ENCODE measurements at regions not wholly inside any gene's neighbourhood (a gene's known extent, or its start where the extent isn't known, plus 50 kb on each side); places are given as distances from the start of the nearest gene placed in this dataset.

DNA sequence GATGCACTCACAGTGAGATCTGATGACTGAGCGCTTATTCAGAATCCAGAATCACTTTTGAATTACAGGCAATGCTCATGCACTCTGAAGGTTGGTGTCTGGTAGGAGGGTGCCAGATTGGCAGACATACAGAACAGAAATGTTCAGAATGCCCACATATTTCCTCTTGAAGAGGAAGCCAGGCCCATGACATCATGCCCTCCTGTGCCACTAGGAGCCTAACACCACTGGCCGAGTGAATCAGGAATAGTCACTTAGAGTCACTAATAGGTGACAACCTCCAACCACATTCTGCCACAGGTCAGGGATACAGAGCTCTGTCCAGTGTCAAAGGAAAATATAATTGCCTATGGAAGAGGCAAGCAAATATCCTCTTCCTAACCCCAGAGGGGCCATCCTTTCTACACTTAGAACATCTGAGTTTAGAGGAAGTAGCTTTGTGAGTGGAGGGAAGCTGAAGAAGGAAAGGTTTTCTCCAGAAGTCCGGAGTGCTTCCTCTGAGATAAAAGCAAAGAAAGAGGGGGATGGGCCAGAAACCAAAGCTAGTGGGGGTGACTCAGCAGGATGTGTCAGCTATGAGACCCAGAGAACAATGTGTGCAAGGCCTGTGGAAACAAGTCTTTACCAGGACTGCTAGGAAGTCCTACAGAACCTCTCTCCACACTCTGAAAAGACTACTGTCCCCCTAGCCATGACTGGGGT is 838.8 kb downstream of the GRID1 start:
- TF ChIP-seq, protein P1, sequence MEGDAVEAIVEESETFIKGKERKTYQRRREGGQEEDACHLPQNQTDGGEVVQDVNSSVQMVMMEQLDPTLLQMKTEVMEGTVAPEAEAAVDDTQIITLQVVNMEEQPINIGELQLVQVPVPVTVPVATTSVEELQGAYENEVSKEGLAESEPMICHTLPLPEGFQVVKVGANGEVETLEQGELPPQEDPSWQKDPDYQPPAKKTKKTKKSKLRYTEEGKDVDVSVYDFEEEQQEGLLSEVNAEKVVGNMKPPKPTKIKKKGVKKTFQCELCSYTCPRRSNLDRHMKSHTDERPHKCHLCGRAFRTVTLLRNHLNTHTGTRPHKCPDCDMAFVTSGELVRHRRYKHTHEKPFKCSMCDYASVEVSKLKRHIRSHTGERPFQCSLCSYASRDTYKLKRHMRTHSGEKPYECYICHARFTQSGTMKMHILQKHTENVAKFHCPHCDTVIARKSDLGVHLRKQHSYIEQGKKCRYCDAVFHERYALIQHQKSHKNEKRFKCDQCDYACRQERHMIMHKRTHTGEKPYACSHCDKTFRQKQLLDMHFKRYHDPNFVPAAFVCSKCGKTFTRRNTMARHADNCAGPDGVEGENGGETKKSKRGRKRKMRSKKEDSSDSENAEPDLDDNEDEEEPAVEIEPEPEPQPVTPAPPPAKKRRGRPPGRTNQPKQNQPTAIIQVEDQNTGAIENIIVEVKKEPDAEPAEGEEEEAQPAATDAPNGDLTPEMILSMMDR (IDR thresholded peaks at IDR 0.05) = no peak
- no peak for TF ChIP-seq ZFX (IDR thresholded peaks at IDR 0.05; ENCODE audit: borderline replicate concordance)

Data from 22Rv1 (cell line).